HG03342 (cell line): ENCODE measurements at regions not wholly inside any gene's neighbourhood (a gene's known extent, or its start where the extent isn't known, plus 50 kb on each side); places are given as distances from the start of the nearest gene placed in this dataset.
"Not testable (repeated sequence)": the region's sequence is repeated elsewhere in the genome, so short reads cannot be mapped to it uniquely, and the experiment has no call there.

Source experiments
- ATAC-seq: cut with Tn5 transposase; IDR thresholded peaks from one replicate; pipeline ENCODE4 v1.9.1; 2021; ENCODE audit warnings: mild to moderate bottlenecking, moderate library complexity; ENCODE audit not compliant: unreplicated experiment

DNA sequence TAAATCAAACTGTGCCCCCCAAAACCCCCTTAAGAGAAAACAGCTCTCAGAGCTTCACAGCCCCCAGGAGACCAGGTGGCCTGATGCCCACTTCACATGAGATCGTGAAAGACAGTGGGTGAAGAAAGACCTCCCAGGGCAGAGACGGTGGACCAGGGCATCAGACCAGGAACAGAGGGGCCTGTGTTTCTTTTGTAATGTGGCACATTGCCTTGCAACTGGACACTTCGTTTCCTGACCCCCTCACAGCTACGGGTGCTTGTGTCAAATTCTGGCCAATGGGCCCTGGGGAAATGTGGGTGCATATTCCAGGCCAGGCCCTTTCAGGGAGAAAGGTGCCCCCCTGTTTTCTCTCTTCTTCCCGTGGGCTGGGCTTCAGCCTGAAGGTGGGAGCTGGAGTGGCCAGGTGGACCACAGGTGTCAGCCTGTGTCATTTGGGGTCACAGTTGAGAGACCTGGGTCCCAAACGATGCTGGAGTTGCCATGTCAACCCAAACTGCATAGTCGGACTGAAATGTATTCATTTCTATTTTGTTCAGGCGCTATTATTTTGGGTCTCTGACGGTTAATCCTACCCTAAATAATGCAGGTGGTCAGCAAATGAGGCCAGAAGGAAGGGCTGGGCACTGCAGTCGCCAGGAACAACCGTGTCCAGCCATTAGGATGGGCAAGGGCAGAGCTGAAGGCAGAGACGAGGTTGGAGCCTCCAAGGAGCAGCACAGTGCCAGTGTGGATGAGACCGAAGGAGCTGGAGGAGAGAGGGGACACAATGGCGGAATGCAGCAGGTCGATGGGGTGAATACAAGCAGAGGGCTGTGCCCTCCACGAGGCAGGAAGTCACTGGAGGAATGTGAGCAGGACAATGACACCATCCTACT is 338.2 kb downstream of the EIPR1 start:
- ATAC-seq, result no peak

DNA sequence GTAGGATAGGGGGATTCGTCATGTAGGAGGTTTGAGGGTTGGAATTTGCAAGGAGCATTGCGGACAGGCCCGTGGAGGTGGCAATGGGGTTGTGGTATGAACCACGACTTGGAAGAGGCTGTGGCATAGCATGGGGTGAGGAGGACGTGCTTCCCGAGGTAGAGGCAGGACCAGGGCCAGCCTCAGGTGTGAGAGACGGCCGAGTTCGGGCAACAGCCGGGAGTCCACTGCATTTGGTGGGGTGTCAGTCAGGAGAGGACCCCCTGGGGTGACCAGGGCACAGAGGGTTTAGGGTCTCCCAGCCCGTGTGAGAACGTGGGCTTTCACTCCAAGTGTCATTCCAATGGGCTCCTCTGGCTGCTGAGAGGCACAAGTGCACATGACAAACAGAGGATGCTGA is 339.0 kb downstream of the EIPR1 start:
- ATAC-seq, result no peak

- ATAC-seq, result no peak
Measured at GRCh38 chr2:3037196-3038194, 340.1 kb downstream of the EIPR1 start.

GRCh38 chr2:3036432-3037125 is 341.0 kb downstream of the EIPR1 start:
- no peak for ATAC-seq

DNA sequence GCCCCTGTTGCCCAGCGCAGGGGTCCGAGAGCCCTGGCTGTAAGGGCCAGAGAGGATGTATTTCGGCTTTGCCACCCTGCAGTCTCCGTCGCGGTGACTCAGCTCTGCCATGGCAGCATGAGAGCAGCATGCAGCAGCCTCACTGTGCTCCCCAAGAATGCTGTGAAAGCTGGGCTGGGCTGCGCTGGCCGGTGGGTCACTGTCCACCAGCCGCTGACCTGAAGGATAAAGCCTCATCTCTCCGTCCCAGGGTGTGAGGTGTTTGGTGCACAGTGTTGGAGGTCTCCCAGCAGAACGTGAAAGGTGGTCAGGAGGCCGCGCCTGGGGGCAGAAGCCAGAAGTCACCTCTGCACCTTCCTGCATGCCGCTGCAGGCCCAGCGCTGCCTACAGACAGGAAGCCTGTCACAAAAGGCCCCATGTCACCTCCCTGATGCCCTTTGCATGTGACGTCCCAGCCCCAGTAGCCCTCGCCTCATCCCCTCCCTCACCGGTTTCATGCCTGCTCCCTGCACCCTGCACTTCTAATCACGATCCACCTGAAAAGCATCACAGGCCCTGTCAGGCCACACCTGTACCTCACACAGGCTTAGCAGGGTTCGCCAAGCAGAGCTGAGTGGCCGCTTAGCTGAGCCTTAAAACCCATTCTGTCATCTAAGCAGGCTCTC is 342.1 kb downstream of the EIPR1 start:
- no peak for ATAC-seq

DNA sequence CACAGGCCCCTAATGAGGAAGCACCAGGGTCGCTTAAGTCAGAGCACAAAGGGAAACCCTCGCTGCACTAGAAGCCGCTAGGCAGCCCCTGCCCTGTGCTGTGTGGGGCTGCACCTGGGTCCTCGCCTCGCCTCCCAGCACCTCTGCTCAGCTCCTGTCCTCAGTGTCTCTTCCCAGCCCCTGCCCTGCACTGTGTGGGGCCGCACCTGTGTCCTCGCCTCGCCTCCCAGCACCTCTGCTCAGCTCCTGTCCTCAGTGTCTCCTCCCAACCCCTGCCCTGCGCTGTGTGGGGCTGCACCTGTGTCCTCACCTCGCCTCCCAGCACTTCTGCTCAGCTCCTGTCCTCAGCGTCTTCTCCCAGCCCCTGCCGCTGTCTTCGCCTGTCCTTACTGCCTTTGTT is 342.8 kb downstream of the EIPR1 start:
- no peak for ATAC-seq

- ATAC-seq, result no peak
Measured at GRCh38 chr2:3034396-3034795, 343.2 kb downstream of the EIPR1 start.

GRCh38 chr2:3033315-3033714 is 344.3 kb downstream of the EIPR1 start:
- ATAC-seq, result no peak

GRCh38 chr2:3030791-3031190 is 346.8 kb downstream of the EIPR1 start:
- not testable (repeated sequence) for ATAC-seq

DNA sequence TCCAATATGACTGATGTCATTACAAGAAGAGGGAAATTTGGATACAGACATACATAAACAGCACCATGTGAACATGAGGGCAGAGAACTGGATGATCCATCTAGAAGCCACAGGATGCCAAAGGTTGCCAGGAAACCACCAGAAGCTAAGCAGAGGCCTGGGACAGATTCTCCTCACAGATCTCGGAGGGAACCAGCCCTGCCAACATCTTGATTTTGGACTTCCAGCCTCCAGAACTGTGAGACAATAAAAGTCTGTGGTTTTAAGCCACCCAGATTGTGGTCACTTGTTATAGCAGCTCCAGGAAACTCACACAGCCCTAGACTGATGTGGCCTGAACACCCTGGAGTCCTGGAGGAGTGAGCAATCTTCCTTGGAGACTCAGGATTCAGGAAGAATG is 351.6 kb downstream of the EIPR1 start:
- no peak for ATAC-seq

DNA sequence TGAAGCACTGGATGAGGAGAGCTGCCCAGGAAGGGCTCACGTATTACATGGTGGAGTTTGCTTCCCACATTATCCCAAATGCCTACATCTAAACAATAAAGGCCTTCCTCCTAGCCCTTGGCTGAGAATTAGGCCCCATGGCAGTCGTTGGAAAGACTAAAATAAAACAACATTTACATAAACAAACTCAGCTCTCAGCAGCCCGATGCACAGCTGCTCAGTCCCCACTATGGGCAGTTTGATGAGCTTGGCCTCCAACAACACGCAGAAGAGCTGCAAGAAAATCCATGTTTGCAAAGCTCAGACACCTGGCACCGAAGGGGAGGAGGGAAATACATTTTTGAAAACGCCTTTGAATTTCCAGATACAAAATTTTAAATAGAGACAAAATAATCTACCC is 352.4 kb downstream of the EIPR1 start:
- ATAC-seq, result no peak

- ATAC-seq, result no peak
Measured at GRCh38 chr2:3024401-3024935, 353.1 kb downstream of the EIPR1 start.

DNA sequence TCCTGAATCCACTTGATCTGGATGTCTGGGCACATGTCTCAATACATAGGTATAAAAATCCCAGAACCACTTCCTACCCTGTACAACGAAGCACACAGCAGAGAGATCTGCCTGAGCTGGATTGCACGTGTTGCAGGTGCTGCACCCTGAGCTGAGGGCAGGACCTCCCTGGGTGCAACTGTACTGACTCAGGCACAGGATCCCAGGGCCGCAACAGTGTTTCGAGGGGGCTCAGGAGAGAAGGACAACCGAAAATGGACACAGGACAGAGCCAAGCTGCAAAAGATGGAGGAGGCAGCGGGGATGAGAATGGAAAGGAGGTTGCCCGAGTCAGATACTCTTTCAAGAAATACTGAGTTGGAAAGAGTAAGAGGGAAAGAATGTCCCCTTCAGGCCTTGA is 354.1 kb downstream of the EIPR1 start:
- no peak for ATAC-seq

- no peak for ATAC-seq
Measured at GRCh38 chr2:3022841-3023372, 354.7 kb downstream of the EIPR1 start.

DNA sequence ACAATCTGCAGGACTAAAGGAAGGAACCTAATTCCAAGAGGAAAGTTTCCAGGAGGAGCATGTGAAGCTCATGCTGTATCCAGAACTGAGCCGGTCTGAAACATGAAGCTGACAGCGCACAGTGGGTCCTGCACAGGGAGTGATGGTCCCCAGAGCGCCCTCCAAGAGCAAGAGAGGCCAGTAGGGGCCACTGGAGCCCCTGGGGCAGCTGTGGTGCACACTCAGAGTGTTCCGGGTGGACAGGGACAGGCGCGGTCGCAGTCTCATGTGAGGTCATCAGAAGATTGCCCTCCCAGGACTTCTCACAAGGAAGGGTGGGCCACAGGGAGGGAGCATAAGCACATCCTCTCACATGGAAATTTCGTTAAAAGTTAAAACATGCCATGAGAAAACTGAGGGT is 355.9 kb downstream of the EIPR1 start:
- no peak for ATAC-seq

GRCh38 chr2:3010001-3010400 is 367.6 kb downstream of the EIPR1 start:
- ATAC-seq, result no peak

DNA sequence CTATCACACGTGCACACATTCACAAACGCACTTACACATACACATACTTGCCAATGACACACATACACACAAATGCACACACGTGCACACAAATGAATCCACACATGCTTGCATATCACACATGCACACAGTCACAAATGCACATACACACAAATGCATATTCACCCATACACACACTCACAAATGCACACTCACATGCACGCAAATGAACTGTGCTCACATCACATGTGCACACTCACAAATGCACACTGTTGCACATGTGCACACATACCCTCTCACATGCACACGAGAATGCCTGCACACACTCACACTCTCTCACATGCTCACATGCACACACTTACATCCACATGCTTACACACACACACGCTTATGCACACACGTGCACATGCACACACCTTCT is 368.1 kb downstream of the EIPR1 start:
- ATAC-seq, result no peak

DNA sequence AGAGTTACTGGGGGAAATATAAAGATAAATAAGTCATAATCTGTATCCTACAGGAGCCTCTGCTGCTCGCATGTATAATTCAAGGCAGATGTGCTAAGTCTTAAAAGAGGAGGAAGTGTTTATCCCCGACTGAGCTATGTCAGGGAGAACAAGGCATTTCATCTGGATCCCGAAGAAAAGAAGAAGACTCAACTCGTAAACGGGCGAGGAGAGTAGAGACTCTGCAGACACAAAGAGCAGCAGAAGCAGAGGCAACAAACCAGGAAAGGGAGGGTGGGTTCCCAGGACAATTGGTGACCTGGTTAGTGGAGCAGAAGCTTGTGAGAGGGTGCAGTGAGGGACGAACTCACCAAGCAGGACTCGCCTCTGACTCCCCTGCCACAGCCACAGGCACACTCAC is 368.6 kb downstream of the EIPR1 start:
- no peak for ATAC-seq

DNA sequence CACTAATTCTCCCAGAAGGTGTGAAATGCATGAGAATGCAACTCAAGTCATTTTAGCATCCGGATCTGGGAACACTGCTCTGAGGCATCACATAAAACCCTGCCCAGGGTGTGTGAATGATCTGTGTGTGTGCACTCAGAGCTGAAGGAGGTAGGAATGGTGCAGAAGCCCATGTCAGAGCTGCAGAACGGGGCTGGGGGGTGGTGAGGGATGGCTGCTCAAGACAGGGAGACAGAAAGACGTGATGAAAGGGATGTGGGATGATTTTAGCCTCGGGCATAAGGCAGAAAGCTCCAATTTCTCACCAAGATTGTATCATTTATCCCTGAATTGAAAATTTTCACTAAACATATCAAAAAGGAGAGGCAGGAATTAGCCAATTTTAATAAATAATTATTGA is 369.1 kb downstream of the EIPR1 start:
- ATAC-seq, result no peak

- no peak for ATAC-seq
Measured at GRCh38 chr2:3007135-3007534, 370.5 kb downstream of the EIPR1 start.
